Thyroid gland (tissue), 4 donors: ENCODE measurements at regions not wholly inside any gene's neighbourhood (a gene's known extent, or its start where the extent isn't known, plus 50 kb on each side); places are given as distances from the start of the nearest gene placed in this dataset.

Experiments
- DNase-seq, 2 donors: peaks; one replicate each; pipeline ENCODE4 v3.0.0-alpha.2; 2019
- H3K27ac ChIP-seq, 3 donors: fragments of 200-600 bp; sonication (generic); 1 replicate in 2 of 3; 2 replicates in 1 of 3; pipeline ENCODE4 v1.5.1; 2016 to 2019; ENCODE audit warnings: mild to moderate bottlenecking in 1 of 3, moderate library complexity in 1 of 3
- H3K27me3 ChIP-seq: fragments of 200-600 bp; sonication (generic); one replicate; pipeline ENCODE4 v1.5.1; 2019
- H3K36me3 ChIP-seq, 2 donors: fragments of 200-600 bp; sonication (generic); one replicate each; pipeline ENCODE4 v1.5.1; 2016 to 2019
- H3K4me1 ChIP-seq, 2 donors: fragments of 200-600 bp; sonication (generic); one replicate each; pipeline ENCODE4 v1.5.1; 2017 to 2019
- H3K4me3 ChIP-seq, 3 donors: fragments of 200-600 bp; sonication (generic); replicated peaks in 1 of 3; 1 replicate in 2 of 3; 2 replicates in 1 of 3; pipeline ENCODE4 v1.5.1; 2016; ENCODE audit warnings: mild to moderate bottlenecking in 1 of 3
- H3K9me3 ChIP-seq: fragments of 200-600 bp; sonication (generic); one replicate; pipeline ENCODE4 v1.5.1; 2017
- POLR2A ChIP-seq, 2 donors: fragments of 450-650 bp; IDR thresholded peaks; one replicate each; pipeline ENCODE4 v1.6.1; 2017; ENCODE audit warnings: antibody characterized with exemption in 2 of 2, mild to moderate bottlenecking in 2 of 2, moderate library complexity in 1 of 2
- WGBS, 2 donors: methylation state at CpG; one replicate each; pipeline ENCODE4 v1.1.5; 2017; 5-methylcytosine and 5-hydroxymethylcytosine counted together
- intact Hi-C: fragments of 100-400 bp; cut with DNase I; formaldehyde crosslinking; loops from one replicate; pipeline ENCODE4 v1.15.1; 2023
- TF ChIP-seq, protein P1 (sequence below), 6 experiments: fragments of 200-600 bp in 3 of 6; fragments of 450-650 bp in 3 of 6; sonication (generic) in 3 of 6; IDR thresholded peaks; one replicate each; pipeline ENCODE4 v1.5.1; 2016 to 2019; ENCODE audit warnings: antibody characterized with exemption in 6 of 6, mild to moderate bottlenecking in 2 of 6, inconsistent platforms in 1 of 6, moderate library complexity in 1 of 6

DNA sequence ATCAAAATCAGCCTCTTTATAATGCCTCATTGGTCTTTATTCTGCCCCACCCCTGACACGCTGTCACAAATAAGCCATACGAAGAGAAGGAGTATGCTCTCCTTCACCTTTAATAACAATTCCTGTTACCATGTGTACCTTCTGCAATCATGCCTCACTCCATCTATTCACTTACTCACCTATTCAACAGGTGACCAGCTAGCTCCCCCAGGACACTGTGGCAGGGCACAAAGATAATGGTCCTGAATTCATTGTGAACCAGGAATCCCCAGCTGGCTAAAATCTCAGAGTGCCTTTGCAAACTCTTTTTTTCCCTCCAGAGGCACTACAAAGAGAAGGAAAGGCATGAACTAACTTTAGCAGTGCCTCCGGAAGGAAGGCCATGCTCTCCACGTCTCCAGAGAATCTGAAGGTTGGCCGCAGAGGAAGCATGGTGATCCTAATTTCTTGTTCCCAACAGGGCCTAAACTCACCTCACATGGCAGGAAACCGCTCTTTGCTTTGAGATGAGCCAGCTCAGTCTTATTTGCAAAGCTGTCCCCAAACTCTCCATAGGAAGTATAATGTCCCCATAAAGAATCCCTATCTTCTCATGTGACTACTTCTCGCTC lies 590.3 kb downstream of the BUD13 start:
- H3K4me1 ChIP-seq, result no peaks in the 10 kb centered on the region
- no peak for TF ChIP-seq POLR2A (IDR thresholded peaks at IDR 0.05)
- H3K27me3 ChIP-seq, result no peaks in the 10 kb centered on the region
- no peaks in the 10 kb centered on the region for H3K36me3 ChIP-seq
- no peak overlapping the region for H3K4me3 ChIP-seq
- WGBS, 2 donors, result 83 to 92% methylated on average over 7 of the region's 7 CpGs
- H3K27ac ChIP-seq, result no peak overlapping the region
- no peak for DNase-seq
- intact Hi-C loops, result no loop called here
- no peaks in the 10 kb centered on the region for H3K9me3 ChIP-seq

DNA sequence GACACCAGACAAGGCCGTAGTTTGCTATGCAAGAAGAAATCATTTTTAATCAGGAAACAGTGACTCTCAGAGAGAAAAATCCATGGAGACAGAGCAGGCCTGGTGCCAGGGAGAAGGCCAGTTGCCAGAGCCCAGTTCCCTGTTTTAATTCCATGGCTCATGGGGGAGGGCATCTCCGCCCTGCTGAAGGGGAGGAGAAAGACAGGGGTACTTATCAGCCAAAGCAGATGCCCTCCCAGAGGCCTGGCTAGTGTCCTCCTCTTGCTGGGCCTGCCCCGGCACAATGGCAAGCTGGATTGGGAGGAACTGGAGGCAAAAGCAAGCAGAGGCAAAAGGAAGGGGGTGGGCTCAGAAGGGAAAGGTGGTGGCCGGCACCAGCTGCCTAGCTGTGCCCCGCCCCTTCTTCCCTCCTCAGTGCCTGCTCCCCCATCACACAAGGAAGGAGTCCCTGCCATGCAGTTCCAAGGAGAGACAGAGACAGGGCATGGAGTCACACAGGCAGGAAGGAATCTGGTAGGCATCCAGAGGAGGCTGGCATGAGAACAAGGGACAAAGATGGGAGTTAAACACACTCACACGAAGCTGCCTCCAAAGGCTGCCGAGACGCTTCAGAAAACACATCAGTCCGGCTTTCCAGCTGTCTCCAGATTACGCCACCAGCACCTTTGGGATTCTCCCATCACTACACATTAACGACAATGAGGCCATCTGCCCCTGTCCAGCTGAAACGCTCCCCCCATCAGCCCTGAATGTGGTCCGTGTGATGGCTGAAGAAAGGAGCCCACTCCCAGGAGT lies 591.8 kb downstream of the BUD13 start:
- H3K9me3 ChIP-seq, result no peaks in the 10 kb centered on the region
- intact Hi-C loops, result no loop called here
- H3K36me3 ChIP-seq, result no peaks in the 10 kb centered on the region
- TF ChIP-seq, protein P1, sequence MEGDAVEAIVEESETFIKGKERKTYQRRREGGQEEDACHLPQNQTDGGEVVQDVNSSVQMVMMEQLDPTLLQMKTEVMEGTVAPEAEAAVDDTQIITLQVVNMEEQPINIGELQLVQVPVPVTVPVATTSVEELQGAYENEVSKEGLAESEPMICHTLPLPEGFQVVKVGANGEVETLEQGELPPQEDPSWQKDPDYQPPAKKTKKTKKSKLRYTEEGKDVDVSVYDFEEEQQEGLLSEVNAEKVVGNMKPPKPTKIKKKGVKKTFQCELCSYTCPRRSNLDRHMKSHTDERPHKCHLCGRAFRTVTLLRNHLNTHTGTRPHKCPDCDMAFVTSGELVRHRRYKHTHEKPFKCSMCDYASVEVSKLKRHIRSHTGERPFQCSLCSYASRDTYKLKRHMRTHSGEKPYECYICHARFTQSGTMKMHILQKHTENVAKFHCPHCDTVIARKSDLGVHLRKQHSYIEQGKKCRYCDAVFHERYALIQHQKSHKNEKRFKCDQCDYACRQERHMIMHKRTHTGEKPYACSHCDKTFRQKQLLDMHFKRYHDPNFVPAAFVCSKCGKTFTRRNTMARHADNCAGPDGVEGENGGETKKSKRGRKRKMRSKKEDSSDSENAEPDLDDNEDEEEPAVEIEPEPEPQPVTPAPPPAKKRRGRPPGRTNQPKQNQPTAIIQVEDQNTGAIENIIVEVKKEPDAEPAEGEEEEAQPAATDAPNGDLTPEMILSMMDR (IDR thresholded peaks at IDR 0.05), result no peak
- no peak for TF ChIP-seq POLR2A (IDR thresholded peaks at IDR 0.05)
- no peak overlapping the region for H3K27ac ChIP-seq
- H3K27me3 ChIP-seq, result no peaks in the 10 kb centered on the region
- no peak for DNase-seq
- no peaks in the 10 kb centered on the region for H3K4me1 ChIP-seq
- H3K4me3 ChIP-seq, result no peak overlapping the region
- WGBS, 2 donors, result 71 to 79% methylated on average over 13 of the region's 13 CpGs

DNA sequence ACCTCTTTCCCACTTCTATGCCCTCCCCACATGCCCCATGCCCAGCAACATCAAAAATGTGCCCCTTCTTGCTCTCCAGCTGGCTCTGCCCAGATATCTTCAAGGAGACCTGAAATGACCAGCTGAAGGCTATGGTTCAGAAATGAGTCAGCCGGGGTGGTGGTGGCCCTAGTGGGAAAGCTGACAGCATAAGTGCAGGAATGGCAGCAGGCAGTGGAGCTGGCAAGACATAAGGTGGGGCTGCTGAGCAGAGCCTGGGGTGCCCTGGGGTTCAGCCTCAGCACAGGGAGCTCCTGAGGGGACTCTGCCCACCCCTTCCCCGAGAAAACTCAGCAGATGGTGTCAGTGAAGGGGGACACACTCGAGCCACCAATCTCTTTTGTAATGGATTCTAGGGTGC lies 593.4 kb downstream of the BUD13 start:
- no peaks in the 10 kb centered on the region for H3K27me3 ChIP-seq
- no peaks in the 10 kb centered on the region for H3K36me3 ChIP-seq
- H3K27ac ChIP-seq, result no peak overlapping the region
- no peak overlapping the region for H3K4me3 ChIP-seq
- intact Hi-C loops, result no loop called here
- DNase-seq, result no peak
- TF ChIP-seq POLR2A (IDR thresholded peaks at IDR 0.05), result no peak
- TF ChIP-seq, protein P1 (IDR thresholded peaks at IDR 0.05), result no peak
- no peaks in the 10 kb centered on the region for H3K4me1 ChIP-seq
- WGBS, 2 donors, result 48 to 66% methylated on average over 3 of the region's 3 CpGs
- H3K9me3 ChIP-seq, result no peaks in the 10 kb centered on the region

DNA sequence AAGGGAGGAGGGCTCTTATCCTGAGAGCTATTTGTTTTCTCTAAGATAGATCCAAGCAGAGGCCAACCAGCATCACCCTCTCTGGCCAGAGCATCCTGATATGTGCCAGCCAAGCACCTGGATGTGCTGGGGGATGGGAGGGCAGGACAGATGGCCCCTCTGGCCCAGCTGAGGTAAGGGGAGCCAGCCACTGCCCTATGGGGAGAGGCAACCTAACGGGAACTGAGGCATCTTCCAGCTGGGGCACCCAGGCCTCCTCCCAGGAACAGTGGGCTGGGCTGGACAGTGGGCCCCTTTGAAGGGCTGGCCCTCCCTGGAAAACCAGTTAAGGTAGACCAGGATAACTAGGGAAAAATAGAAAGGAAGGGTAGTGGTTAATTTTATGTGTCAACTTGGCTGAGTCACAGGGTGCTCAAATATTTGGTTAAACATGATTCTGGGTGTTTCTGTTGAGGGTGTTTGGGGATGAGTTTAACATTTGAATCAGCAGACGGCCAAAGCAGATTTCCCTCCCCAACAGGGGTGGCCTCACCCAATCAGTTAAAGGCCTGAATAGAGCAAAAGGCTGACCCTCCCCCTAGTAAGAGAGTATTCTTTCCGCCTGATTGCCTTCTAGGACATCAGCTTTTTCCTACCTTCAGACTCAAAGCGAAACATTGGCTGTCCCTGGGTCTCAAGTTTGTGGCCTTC lies 595.1 kb downstream of the BUD13 start:
- Histone ChIP-seq H3K27me3 (no peaks in the 10 kb centered on the region), H3K27ac (no peak overlapping the region), H3K4me1 (no peaks in the 10 kb centered on the region), H3K36me3 (no peaks in the 10 kb centered on the region), H3K4me3 (no peak overlapping the region), H3K9me3 (no peaks in the 10 kb centered on the region)
- TF ChIP-seq, protein P1 (IDR thresholded peaks at IDR 0.05), result no peak
- TF ChIP-seq POLR2A (IDR thresholded peaks at IDR 0.05), result no peak
- DNase-seq, result no peak
- WGBS, 2 donors, result 91 to 94% methylated on average over 4 of the region's 4 CpGs
- intact Hi-C loops, result no loop called here

DNA sequence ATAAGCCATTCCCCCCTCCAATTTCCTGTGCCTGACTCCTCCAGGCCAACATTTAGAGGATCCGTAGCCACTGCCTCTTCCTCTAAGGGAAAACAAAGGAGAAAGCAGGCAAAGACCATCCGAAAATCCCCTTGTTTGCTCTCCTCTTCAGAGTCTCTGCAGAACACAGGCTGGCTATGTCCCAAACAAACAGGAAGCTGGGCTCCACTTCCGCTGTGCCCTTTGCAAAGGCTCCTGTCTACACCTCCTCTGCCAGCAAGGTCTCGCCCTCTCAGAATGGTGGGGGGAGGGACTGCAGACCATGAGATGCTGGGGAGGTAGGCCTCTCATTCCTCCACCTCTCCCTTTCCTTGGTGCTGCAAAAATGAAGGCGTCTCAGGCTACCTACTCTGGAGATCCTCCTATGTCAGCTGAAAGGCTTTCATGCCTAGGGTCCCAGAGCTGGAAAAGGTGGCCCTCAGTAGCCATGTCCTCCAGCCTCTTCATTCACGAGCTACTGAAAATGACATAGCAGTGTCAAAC lies 596.2 kb downstream of the BUD13 start:
- no peaks in the 10 kb centered on the region for H3K27me3 ChIP-seq
- H3K36me3 ChIP-seq, result no peaks in the 10 kb centered on the region
- no peaks in the 10 kb centered on the region for H3K4me1 ChIP-seq
- no peak for DNase-seq
- WGBS, 2 donors, result 81% methylated on average over 6 of the region's 6 CpGs
- TF ChIP-seq, protein P1 (IDR thresholded peaks at IDR 0.05), result no peak
- TF ChIP-seq POLR2A (IDR thresholded peaks at IDR 0.05), result no peak
- H3K9me3 ChIP-seq, result no peaks in the 10 kb centered on the region
- intact Hi-C loops, result no loop called here
- H3K4me3 ChIP-seq, result no peak overlapping the region
- H3K27ac ChIP-seq, result no peak overlapping the region
